ENCODE measurements at regions not wholly inside any gene's neighbourhood (a gene's known extent, or its start where the extent isn't known, plus 50 kb on each side); places are given as distances from the start of the nearest gene placed in this dataset.
"Not testable (repeated sequence)": the region's sequence is repeated elsewhere in the genome, so short reads cannot be mapped to it uniquely, and the experiment has no call there.

- no peak for DNase-seq (ENCODE audit: low spot score)
Measured at GRCh38 chr20:48531505-48531904, 296.3 kb downstream of the PREX1 start.

GRCh38 chr20:48530957-48531356, 296.8 kb downstream of the PREX1 start:
- DNase-seq (ENCODE audit: low spot score) = no peak

- DNase-seq (ENCODE audit: low spot score) = no peak
Measured at GRCh38 chr20:48528346-48528745, 299.5 kb downstream of the PREX1 start.

GRCh38 chr20:48527771-48528170, 300.0 kb downstream of the PREX1 start:
- no peak for DNase-seq (ENCODE audit: low spot score)

GRCh38 chr20:48526936-48527335, 300.9 kb downstream of the PREX1 start:
- no peak for DNase-seq (ENCODE audit: low spot score)

- DNase-seq (ENCODE audit: low spot score) = no peak
Measured at GRCh38 chr20:48525400-48525799, 302.4 kb downstream of the PREX1 start.

GRCh38 chr20:48524582-48524981, 303.2 kb downstream of the PREX1 start:
- no peak for DNase-seq (ENCODE audit: low spot score)

- no peak for DNase-seq (ENCODE audit: low spot score)
Measured at GRCh38 chr20:48523191-48523995, 304.4 kb downstream of the PREX1 start.

- DNase-seq (ENCODE audit: low spot score) = no peak
Measured at GRCh38 chr20:48521121-48521520, 306.7 kb downstream of the PREX1 start.

GRCh38 chr20:48516196-48516595, 311.6 kb downstream of the PREX1 start:
- DNase-seq (ENCODE audit: low spot score) = not testable (repeated sequence)

- DNase-seq (ENCODE audit: low spot score) = not testable (repeated sequence)
Measured at GRCh38 chr20:48514577-48514976, 313.2 kb downstream of the PREX1 start.

GRCh38 chr20:48512539-48512938, 315.3 kb downstream of the PREX1 start:
- not testable (repeated sequence) for DNase-seq (ENCODE audit: low spot score)

- not testable (repeated sequence) for DNase-seq (ENCODE audit: low spot score)
Measured at GRCh38 chr20:48505066-48505465, 322.7 kb downstream of the PREX1 start.

- DNase-seq (ENCODE audit: low spot score) = no peak
Measured at GRCh38 chr20:48503166-48503815, 324.5 kb downstream of the PREX1 start.

GRCh38 chr20:48502758-48503157, 325.0 kb downstream of the PREX1 start:
- DNase-seq (ENCODE audit: low spot score) = no peak

GRCh38 chr20:48502016-48502415, 325.8 kb downstream of the PREX1 start:
- no peak for DNase-seq (ENCODE audit: low spot score)

GRCh38 chr20:48500900-48501299, 326.9 kb downstream of the PREX1 start:
- DNase-seq (ENCODE audit: low spot score) = not testable (repeated sequence)

- DNase-seq (ENCODE audit: low spot score) = not testable (repeated sequence)
Measured at GRCh38 chr20:48498939-48499338, 328.9 kb downstream of the PREX1 start.

GRCh38 chr20:48498125-48498524, 329.7 kb downstream of the PREX1 start:
- not testable (repeated sequence) for DNase-seq (ENCODE audit: low spot score)

- DNase-seq (ENCODE audit: low spot score) = no peak
Measured at GRCh38 chr20:48493966-48494365, 333.8 kb downstream of the PREX1 start.

GRCh38 chr20:48493331-48493730, 334.5 kb downstream of the PREX1 start:
- not testable (repeated sequence) for DNase-seq (ENCODE audit: low spot score)

- no peak for DNase-seq (ENCODE audit: low spot score)
Measured at GRCh38 chr20:48492715-48493070, 335.1 kb downstream of the PREX1 start.

Data from mesenteric fat pad (tissue), 1 donor.